ENCODE measurements at regions not wholly inside any gene's neighbourhood (a gene's known extent, or its start where the extent isn't known, plus 50 kb on each side); places are given as distances from the start of the nearest gene placed in this dataset.

GRCh38 chr3:110093411-110093810, 756.1 kb upstream of the DPPA4 start:
- FAIRE-seq (no peak), DNase-seq (ENCODE audit: insufficient read length) (no peak)
- TF ChIP-seq TAF1 (IDR thresholded peaks at IDR 0.05; ENCODE audit: borderline replicate concordance, low read depth, low read length) (no peak), POLR2AphosphoS5 (IDR thresholded peaks at IDR 0.05; ENCODE audit: low read depth, low read length) (no peak), POLR2A (IDR thresholded peaks at IDR 0.05; ENCODE audit: low read depth, low read length) (no peak)

- no peak for FAIRE-seq
- TF ChIP-seq POLR2AphosphoS5 (IDR thresholded peaks at IDR 0.05; ENCODE audit: low read depth, low read length), result no peak
- no peak for TF ChIP-seq POLR2A (IDR thresholded peaks at IDR 0.05; ENCODE audit: low read depth, low read length)
- TF ChIP-seq TAF1 (IDR thresholded peaks at IDR 0.05; ENCODE audit: borderline replicate concordance, low read depth, low read length), result no peak
Observed at GRCh38 chr3:110093812-110094401, 756.6 kb upstream of the DPPA4 start.

GRCh38 chr3:110099711-110100110, 762.4 kb upstream of the DPPA4 start:
- FAIRE-seq (no peak), DNase-seq (ENCODE audit: insufficient read length) (no peak)
- TF ChIP-seq TAF1 (IDR thresholded peaks at IDR 0.05; ENCODE audit: borderline replicate concordance, low read depth, low read length) (no peak), POLR2A (IDR thresholded peaks at IDR 0.05; ENCODE audit: low read depth, low read length) (no peak), POLR2AphosphoS5 (IDR thresholded peaks at IDR 0.05; ENCODE audit: low read depth, low read length) (no peak)

More at GRCh38 chr3:110093812-110094401, 756.6 kb upstream of the DPPA4 start:
- no peak for DNase-seq (ENCODE audit: insufficient read length)

GRCh38 chr3:110101361-110101760, 764.0 kb upstream of the DPPA4 start:
- FAIRE-seq, result no peak
- TF ChIP-seq POLR2A (IDR thresholded peaks at IDR 0.05; ENCODE audit: low read depth, low read length) (no peak), TAF1 (IDR thresholded peaks at IDR 0.05; ENCODE audit: borderline replicate concordance, low read depth, low read length) (no peak), POLR2AphosphoS5 (IDR thresholded peaks at IDR 0.05; ENCODE audit: low read depth, low read length) (no peak)
- DNase-seq (ENCODE audit: insufficient read length), result no peak

GRCh38 chr3:110106805-110107204, 769.5 kb upstream of the DPPA4 start:
- DNase-seq (ENCODE audit: insufficient read length) (no peak), FAIRE-seq (no peak)
- TF ChIP-seq POLR2A (IDR thresholded peaks at IDR 0.05; ENCODE audit: low read depth, low read length) (no peak), POLR2AphosphoS5 (IDR thresholded peaks at IDR 0.05; ENCODE audit: low read depth, low read length) (no peak)

GRCh38 chr3:110123946-110124345, 786.6 kb upstream of the DPPA4 start:
- FAIRE-seq, result no peak
- TF ChIP-seq POLR2AphosphoS5 (IDR thresholded peaks at IDR 0.05; ENCODE audit: low read depth, low read length) (no peak), TAF1 (IDR thresholded peaks at IDR 0.05; ENCODE audit: borderline replicate concordance, low read depth, low read length) (no peak), POLR2A (IDR thresholded peaks at IDR 0.05; ENCODE audit: low read depth, low read length) (no peak)

GRCh38 chr3:110126065-110126464, 788.7 kb upstream of the DPPA4 start:
- no peak for DNase-seq (ENCODE audit: insufficient read length)
- FAIRE-seq, result no peak
- TF ChIP-seq POLR2AphosphoS5 (IDR thresholded peaks at IDR 0.05; ENCODE audit: low read depth, low read length) (no peak), POLR2A (IDR thresholded peaks at IDR 0.05; ENCODE audit: low read depth, low read length) (no peak), TAF1 (IDR thresholded peaks at IDR 0.05; ENCODE audit: borderline replicate concordance, low read depth, low read length) (no peak)

More at GRCh38 chr3:110123946-110124345, 786.6 kb upstream of the DPPA4 start:
- no peak for DNase-seq (ENCODE audit: insufficient read length)

- TF ChIP-seq POLR2AphosphoS5 (IDR thresholded peaks at IDR 0.05; ENCODE audit: low read depth, low read length) (no peak), POLR2A (IDR thresholded peaks at IDR 0.05; ENCODE audit: low read depth, low read length) (no peak), TAF1 (IDR thresholded peaks at IDR 0.05; ENCODE audit: borderline replicate concordance, low read depth, low read length) (no peak)
- DNase-seq (ENCODE audit: insufficient read length) (no peak), FAIRE-seq (no peak)
Observed at GRCh38 chr3:110133971-110134370, 796.6 kb upstream of the DPPA4 start.

GRCh38 chr3:110139048-110139447, 801.7 kb upstream of the DPPA4 start:
- no peak for FAIRE-seq
- no peak for TF ChIP-seq POLR2A (IDR thresholded peaks at IDR 0.05; ENCODE audit: low read depth, low read length)
- TF ChIP-seq TAF1 (IDR thresholded peaks at IDR 0.05; ENCODE audit: borderline replicate concordance, low read depth, low read length), result no peak
- TF ChIP-seq POLR2AphosphoS5 (IDR thresholded peaks at IDR 0.05; ENCODE audit: low read depth, low read length), result no peak

GRCh38 chr3:110139821-110140220, 802.5 kb upstream of the DPPA4 start:
- no peak for TF ChIP-seq TAF1 (IDR thresholded peaks at IDR 0.05; ENCODE audit: borderline replicate concordance, low read depth, low read length)
- no peak for TF ChIP-seq POLR2A (IDR thresholded peaks at IDR 0.05; ENCODE audit: low read depth, low read length)
- no peak for DNase-seq (ENCODE audit: insufficient read length)
- FAIRE-seq, result no peak

More at GRCh38 chr3:110139048-110139447, 801.7 kb upstream of the DPPA4 start:
- no peak for DNase-seq (ENCODE audit: insufficient read length)

- FAIRE-seq, result no peak
- no peak for TF ChIP-seq TAF1 (IDR thresholded peaks at IDR 0.05; ENCODE audit: borderline replicate concordance, low read depth, low read length)
- no peak for TF ChIP-seq POLR2A (IDR thresholded peaks at IDR 0.05; ENCODE audit: low read depth, low read length)
- no peak for TF ChIP-seq POLR2AphosphoS5 (IDR thresholded peaks at IDR 0.05; ENCODE audit: low read depth, low read length)
- DNase-seq (ENCODE audit: insufficient read length), result no peak
Observed at GRCh38 chr3:110149763-110150162, 812.4 kb upstream of the DPPA4 start.

- TF ChIP-seq TAF1 (IDR thresholded peaks at IDR 0.05; ENCODE audit: borderline replicate concordance, low read depth, low read length), result no peak
- TF ChIP-seq POLR2A (IDR thresholded peaks at IDR 0.05; ENCODE audit: low read depth, low read length), result no peak
- TF ChIP-seq POLR2AphosphoS5 (IDR thresholded peaks at IDR 0.05; ENCODE audit: low read depth, low read length), result no peak
- FAIRE-seq, result no peak
- DNase-seq (ENCODE audit: insufficient read length), result no peak
Observed at GRCh38 chr3:110157221-110157620, 819.9 kb upstream of the DPPA4 start.

Data from GM12892 (cell line).